Cardiac septum (tissue), 1 donor: ENCODE measurements at regions not wholly inside any gene's neighbourhood (a gene's known extent, or its start where the extent isn't known, plus 50 kb on each side); places are given as distances from the start of the nearest gene placed in this dataset.

Source experiments
- DNase-seq: peaks from one replicate; pipeline ENCODE4 v3.0.0-alpha.2; 2020; ENCODE audit warnings: low spot score
- intact Hi-C: fragments of 100-400 bp; cut with DNase I; formaldehyde crosslinking; loops from one replicate; pipeline ENCODE4 v1.14.0; 2022
- donor health status: DM: no; HTN: no; CAD: no.

DNA sequence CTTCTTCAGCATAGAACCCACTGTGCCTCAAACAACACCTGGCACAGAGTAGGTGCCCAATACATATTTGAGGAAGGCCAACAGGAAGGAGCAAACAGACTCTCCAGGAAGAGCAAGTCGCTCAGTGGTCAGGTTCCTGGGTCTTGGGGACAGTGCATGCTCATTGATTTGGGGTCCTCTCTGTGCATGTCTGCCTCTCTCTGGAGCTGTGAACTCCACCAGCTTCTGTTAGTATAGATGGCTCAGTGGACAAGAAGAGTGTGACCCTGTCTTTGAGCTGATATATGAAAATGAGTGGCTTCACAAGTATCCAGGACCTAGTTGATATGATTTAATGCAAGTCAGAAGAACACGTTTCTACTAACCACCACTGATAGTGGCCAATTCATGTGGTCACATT lies 98.7 kb downstream of the KCTD15 start:
- intact Hi-C loops, result no loop called here
- DNase-seq, result no peak

DNA sequence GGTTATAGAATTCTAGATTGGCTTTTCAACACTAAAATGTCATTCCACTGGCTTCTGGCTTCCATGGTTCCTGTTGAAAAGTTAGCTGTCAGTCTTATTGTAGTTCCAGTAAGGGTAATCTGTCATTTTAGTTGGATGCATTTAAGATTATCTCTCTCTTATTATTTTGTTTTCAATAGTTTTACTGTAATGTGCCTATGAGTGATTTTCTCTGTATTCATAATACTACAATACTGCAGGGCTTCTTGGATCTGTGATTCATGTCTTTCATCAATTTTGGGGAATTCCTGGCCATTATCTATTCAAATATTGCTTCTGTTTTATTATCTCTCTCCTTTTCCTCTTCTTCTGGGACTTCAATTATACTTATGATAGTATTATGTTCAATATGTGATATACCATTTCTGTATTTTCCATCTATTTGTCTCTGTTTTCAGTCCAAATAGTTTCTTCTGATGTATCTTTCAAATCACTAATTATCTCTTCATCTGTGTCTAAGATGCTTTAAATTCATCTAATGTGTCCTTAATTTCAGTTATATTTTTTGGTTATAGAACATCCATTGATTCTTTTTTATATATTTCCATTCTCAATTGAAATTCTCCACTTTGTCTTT lies 101.5 kb downstream of the KCTD15 start:
- intact Hi-C loops, result no loop called here
- DNase-seq, result no peak

DNA sequence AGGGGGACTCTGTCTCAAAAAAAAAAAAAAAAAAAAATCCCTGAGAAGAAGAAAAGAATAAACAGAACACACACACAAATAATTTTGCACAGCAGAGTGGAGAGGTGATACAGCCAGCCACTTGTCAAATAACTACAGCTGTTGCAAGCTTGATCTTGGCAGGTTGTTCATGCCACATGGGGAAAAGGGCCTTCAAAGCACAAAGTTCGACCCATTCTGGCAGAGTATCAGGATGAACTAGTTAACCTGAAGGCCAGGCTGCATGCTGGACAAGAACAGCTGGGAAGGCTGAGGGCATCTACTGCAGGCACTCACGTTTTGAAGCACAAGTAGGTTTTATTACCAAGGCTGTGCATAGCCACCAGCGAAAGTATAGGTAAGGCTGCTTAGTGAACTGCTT lies 104.1 kb downstream of the KCTD15 start:
- intact Hi-C loops, result no loop called here
- DNase-seq, result no peak

DNA sequence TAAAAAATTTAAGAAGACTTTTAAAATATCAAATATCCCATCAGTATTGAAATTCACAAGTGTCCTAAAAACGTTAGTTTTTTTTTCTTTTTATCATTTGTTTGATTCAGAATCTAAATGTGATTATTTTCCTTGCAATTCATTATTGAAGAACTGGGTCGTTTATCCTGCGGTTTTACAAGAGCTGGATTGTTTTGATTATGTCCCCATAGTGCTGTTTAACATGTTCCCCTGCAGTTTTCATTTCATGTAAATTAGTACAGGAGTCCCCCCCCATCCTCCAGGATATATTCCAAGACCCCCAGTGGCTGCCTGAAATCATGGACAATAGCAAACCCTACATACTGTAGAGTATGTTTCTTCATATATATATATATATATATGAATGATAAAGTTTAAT lies 105.7 kb downstream of the KCTD15 start:
- DNase-seq, result no peak
- intact Hi-C loops, result no loop called here

DNA sequence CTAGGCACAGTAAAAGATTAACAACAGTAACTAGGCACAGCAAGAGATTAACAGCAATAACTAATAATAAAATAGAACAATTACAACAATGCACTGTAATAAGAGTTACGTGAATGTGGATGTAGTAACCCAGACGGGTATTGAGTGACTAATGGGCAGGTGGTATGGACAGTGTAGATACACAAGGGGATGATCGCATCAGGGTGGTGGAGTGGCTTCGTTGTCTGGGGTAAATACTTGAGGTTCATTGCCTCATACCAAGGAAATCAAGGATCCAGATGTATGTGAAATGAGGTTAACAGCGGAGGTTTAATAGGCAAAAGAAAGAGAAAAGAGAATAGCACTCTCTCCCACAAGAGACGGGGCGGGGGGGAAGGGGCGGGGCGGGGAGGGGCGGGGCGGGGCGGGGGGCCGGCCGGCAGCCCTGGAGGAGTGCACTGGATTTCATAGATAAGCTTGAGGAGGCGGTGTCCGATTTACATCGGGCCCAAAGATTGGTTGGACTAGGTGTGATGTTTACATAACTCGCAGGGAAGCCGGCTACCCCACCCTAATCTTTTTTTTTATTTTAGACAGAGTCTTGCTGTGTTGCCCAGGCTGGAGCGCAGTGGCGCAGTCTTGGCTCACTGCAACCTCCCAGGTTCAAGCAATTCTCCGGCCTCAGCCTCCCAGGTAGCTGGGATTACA lies 106.3 kb downstream of the KCTD15 start:
- DNase-seq, result no peak
- intact Hi-C loops, result no loop called here

DNA sequence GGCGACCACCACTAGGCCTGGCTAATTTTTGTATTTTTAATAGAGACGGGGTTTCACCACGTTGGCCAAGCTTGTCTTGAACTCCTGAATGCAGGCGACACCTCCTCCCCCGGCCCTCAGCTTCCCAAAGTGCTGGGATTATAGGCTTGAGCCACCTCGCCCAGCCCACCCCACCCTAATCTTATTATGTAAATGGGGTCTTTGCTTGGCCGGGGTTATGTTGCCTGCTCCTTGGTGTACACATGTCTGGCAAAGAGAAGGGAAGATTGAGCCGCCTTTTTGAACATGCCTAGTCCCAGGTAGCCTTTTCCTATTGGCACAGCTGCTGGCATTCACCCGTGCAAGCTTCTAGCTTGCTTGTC lies 106.8 kb downstream of the KCTD15 start:
- no peak for DNase-seq
- intact Hi-C loops, result no loop called here

DNA sequence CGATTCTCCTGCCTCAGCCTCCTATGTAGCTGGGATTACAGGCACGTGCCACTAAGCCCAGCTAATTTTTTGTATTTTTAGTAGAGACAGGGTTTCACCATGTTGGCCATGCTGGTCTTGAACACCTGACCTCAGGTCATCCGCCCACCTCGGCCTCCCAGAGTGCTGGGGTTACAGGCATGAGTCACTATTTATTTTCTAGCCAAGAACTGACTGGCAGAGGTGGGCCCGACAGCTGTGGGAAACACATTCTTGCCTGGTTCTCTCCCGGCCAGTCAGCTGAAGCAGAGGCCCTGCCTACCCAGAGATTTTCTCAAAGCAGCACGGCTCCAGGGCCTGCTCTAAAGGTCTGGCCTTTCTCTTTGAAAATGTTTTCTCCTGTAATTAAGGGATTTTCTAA lies 108.0 kb downstream of the KCTD15 start:
- intact Hi-C loops, result loop anchor here (1.0 to 2.0 kb wide), 3 partner anchors 84 to 109 kb away; no protein-coding TSS in a partner anchor
- no peak for DNase-seq

DNA sequence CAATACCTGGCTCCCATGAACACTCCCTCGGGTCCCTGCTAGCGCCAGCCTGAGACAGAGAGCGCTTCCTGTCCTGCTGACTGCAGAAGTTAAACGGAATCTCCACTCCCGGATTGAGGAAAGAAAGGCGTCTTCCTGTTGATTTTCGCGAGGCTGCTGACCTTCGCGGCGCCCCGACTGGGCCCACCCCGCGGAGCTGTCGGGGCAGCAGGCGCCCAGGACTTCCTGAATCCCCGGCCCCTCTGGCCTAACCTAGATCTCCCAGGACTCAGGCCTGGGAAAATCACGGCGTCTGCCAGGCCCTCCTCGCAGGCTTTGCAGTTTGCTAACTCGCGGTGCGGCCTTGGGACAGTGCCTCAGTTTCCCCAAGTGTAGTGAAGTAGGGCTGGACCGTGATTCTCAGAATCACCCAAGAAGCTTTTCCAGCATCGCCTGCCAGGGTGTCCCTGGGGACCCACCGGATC lies 108.8 kb downstream of the KCTD15 start:
- DNase-seq, result no peak

DNA sequence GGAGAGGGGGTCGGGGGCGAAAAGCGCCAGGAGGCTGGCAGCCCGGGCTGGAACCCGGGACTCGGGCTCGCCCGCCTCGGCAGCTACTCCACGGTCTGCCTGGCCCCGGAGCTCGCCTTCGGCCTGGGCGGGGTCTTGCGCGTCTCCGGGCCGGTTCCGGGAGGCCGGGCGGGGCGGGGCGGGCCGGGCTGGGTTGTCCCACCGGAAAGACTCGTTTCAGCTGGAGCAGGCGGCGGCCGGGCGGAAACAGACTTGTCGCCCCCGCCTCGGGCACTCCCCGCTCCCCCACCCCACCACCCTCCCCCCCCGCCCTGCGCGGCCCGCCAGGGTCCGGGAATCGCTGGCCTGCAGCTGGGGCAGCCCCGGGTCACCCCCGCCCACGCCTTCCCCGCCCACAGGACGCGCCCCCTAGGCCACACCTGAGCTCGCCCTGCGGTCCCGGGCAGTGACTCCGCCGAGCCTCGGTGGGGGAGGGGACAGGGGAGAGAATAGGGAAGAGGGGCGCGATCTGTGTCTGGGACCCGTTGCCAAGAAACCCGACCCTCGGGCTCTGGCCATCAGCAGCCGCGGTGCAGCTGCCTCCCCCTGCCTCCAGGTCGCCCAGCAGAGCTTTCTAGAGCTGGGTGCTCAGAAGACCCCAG lies 109.4 kb downstream of the KCTD15 start:
- DNase-seq, result peak; percentile 86
- intact Hi-C loops, result loop anchor here (1.0 to 2.0 kb wide), 3 partner anchors 86 to 111 kb away; no protein-coding TSS in a partner anchor

More for the DNA sequence above, 108.8 kb downstream of the KCTD15 start:
- intact Hi-C loops, result loop anchor here (1.0 to 2.0 kb wide), 3 partner anchors 85 to 110 kb away; no protein-coding TSS in a partner anchor

DNA sequence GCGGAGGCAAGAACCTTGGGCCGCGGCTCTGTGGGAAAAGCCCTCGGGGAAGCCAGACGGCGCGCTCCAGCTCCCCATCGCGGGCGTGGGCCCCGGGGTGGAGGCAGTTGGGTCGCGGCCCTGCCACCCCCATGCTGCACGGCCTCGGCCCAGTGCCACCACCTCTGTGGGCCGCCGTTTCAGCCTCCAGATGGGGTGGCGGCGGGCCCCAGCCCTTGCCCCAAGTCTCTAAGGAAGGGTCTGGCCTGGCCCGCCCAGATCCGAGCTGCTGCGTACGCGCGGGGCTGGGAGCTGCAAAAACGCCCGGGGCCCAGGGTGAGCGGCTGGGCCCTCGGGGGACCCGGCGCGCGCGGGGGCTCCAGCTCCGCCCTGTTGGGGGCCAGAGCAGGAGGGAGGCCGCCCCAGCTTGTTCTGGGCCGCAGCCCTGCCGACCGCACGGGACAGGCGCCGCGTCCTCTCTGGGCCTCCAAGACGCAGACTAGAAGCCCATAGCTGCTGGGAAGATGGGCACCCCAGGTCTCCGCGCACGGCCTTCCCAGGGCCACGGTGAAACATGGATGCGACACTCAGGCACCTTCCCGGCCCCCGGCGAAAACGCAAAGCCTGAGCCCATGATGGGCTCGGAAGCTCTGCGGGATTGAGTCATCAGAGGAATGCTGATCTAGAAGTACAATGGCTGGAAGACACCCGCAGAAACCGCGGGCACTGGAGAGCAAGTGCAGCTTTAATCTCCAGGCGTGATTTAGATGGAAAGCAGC lies 110.1 kb downstream of the KCTD15 start:
- intact Hi-C loops, result no loop called here
- no peak for DNase-seq

DNA sequence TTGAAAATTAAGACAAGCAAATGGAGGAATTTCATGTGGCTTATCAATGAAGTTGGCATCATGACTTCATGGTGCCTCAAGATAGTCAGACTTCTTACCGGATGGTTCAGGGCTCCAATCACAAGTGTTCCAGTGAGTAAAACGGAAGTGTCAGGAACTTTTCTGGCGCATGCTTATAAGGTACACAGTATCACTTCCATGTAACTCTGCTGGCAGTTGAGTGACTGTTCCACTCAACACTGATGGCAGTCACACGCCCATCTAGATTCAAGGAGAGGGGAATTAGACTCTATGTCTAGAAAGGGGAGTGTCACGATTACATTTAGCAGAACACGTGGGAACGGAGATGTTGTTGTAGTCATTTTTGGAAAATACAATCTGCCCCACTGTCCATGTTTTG lies 114.3 kb downstream of the KCTD15 start:
- intact Hi-C loops, result no loop called here
- no peak for DNase-seq

DNA sequence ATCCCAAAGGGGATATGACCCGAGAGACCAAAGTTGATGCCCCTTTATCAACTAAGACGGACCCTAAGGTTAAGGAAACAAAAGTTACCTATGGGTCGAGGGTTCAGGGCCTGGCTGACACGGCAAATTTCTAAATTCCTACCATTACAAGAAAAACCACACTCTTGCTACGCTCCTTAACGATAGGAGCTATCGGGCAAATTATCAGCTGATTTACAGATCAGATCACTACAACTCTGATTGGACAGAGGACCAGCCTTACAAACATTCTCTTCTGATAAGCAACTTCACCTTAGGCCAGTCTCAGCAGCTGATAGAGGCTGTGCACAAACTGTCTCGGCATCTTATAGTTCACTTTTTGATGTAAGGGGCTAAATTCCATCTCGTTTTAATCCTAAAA lies 117.9 kb downstream of the KCTD15 start:
- DNase-seq, result no peak
- intact Hi-C loops, result no loop called here

DNA sequence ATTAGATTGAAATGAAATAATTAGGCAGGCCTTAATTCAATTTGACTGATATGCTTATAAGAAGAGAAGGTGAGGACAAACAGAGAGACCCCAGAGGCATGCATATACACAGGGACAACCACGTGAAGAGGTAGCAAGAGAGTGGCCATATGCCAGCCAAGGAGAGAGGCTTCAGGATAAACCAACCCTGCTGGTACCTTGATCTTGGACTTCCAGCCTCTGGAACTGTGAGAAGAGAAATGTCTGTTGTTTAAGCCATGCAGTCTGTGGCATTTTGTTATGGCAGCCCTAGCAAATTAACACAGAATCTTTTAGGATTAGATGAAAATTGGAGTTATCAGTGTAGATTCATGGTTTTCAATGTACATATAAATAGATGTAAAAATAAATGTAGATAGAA lies 120.1 kb downstream of the KCTD15 start:
- intact Hi-C loops, result no loop called here
- no peak for DNase-seq

DNA sequence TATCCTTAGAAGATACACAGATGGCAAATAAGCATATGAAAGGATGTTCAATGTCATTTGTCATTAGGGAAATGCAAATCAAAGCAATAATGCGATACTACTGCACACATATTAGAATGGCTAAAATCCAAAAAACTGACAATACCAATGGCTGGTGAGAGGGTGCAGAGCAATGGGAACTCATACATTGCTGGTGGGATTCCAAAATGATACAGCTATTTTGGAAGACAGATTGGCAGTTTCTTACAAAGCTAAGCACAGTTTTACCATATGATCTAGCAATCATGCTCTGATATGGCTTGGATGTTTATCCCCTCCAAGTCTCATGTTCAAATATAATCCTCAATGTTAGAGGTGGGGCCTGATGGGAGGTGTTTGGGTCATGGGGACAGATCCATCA lies 122.6 kb downstream of the KCTD15 start:
- intact Hi-C loops, result no loop called here
- DNase-seq, result no peak

DNA sequence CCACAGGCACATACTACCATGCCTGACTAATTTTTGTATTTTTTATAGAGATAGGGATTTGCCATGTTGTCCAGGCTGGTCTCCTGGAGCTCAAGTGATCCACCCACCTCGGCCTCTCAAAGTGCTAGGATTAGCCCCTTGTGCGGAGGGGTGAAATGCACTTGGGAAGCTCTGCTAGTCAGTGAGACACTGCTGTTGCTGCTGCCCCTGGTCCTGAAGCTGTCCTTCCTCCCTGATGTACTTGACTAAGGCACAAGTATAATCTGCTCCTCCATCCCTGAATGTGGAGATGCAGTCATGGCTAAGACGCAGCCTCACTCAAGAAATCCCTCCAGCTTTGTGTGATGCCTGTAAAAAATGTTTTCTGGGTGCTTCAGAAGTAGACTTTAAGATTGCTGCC lies 124.5 kb downstream of the KCTD15 start:
- intact Hi-C loops, result no loop called here
- no peak for DNase-seq

DNA sequence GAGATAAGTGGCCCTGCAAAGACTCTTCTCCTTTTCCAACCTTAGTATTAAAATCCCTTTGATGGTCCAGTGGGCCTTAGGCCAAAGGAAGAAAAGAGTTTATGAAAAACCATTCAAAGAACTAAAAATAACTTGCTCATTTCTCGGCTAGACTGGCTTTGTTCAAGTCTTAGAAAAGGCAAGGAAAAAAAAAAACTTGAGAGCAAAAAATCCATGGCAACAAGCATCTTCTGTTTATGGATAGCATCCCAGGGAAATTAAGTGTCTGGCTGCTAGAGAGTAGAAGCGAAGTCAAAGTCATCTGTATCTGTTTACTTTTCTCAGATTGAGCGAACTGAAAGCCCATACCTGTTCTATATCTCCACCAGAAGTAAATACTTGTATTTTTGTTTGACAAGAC lies 129.6 kb downstream of the KCTD15 start:
- DNase-seq, result no peak
- intact Hi-C loops, result no loop called here

DNA sequence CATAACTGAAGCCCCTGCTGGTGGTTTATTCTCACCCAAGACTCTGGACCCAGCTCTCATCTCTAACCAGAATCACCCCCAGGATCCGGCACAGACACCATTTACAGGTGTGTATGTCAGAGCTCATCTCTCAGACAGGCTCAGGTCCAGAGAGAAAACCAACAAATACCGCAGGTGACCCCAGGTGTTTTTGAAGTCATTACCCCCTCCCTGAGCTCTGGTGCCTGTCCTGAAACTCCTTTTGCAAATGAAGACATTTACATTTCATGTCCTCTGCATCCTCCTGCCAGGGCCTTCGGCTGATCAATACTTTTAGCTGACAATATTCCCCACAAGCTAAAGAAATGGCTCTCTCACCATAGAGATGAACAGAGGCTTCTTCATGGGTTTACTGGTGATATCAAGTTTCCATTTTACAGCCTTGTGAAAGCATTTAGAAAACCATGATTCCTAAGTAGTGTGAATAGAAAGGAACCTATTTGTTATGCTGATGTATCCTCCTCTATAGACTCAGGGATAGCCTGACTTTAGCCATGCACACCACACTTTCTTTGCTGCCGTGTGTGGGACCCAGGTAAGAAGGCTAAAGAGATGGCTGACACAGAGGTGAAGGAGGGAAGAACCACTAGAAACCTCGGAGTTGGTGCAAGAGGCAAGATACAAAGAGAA lies 131.3 kb downstream of the KCTD15 start:
- intact Hi-C loops, result no loop called here

DNA sequence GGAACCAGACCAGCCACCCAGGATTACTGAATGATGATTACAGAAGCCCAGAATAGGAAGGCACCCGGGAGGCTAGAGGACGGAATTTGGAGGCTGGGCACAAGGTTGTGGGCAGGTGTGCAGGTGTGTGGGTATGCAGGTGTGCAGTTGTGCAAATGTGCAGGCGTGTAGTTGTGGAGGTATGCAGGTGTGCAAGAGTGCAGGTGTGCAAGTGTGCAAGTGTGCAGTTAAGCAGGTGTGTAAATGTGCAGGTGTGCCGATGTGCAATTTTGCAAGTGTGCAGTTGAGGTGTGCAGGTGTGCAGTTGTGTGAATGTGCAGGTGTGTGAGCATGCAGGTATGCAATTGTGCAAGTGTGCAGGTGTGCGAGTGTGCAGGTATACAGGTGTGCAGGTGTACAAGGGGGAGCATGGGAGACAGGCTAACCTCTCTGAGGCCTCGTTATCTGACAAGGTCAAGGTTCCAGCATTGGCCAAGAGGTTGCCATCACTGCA lies 131.8 kb downstream of the KCTD15 start:
- intact Hi-C loops, result no loop called here
- DNase-seq, result no peak

More for the DNA sequence above, 131.3 kb downstream of the KCTD15 start:
- DNase-seq, result no peak

DNA sequence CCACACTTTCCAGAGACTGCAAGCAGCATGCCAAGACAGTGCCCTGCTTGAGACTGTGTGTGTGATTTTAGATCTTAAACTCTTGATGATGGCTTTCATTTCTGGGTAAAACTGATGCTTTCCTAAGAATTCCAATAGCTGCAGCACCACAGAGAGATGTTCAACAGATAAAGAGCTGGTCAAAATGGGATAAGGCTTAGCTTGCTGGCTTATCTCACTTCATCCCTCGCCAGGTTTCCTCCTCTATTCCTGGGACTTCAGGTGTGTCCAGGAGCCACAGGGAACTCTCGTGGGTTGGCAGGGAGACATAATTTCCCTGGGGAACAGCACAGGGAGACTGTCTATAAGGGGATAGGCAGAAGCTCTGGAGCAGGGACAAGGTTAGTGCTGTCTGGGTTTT lies 137.3 kb downstream of the KCTD15 start:
- no peak for DNase-seq
- intact Hi-C loops, result no loop called here

DNA sequence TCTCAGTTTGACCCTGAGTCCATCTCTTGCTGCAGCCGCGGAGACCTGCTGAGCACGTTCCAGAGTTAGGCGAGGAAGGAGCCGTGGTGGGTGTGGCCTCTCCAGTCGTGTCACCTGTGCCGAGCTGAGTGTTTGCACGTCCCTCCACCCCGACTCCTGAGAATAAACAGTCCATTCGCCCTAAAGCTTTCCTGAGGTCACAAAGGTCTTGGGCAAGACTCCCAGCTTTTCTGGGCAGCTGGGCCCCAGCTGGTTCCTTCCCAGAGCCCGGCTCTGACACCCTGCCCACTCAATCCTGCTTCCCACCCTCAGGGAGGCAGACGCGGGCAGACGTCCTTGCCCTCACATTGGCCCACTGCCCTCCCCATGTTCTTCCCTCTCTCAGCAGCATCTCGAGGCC lies 142.2 kb downstream of the KCTD15 start:
- DNase-seq, result no peak
- intact Hi-C loops, result no loop called here
